Keratinocyte (primary cell): ENCODE measurements at regions not wholly inside any gene's neighbourhood (a gene's known extent, or its start where the extent isn't known, plus 50 kb on each side); places are given as distances from the start of the nearest gene placed in this dataset.

Source experiments
- DNase-seq: peaks from one replicate; pipeline ENCODE4 v3.0.0-alpha.2; 2011; ENCODE audit warnings: low read depth, missing footprints, low spot score
- FAIRE-seq: peaks from 2 replicates; lab custom pipeline; 2011; peaks lifted over from hg19 to GRCh38; lab: Jason Lieb, UNC
- H2AFZ ChIP-seq: 2 replicates; pipeline ENCODE4 v1.6.0; 2012; ENCODE audit warnings: low read length, control low read depth, inconsistent platforms; ENCODE audit not compliant: control insufficient read depth
- H3K27ac ChIP-seq: 2 replicates; pipeline ENCODE4 v1.5.1; 2011; ENCODE audit warnings: low read length; ENCODE audit not compliant: control insufficient read depth, insufficient read depth
- H3K27me3 ChIP-seq: 3 replicates; pipeline ENCODE4 v1.6.0; 2011; ENCODE audit warnings: low read length; ENCODE audit not compliant: control insufficient read depth, insufficient read depth; ENCODE audit errors: extremely low read depth
- H3K36me3 ChIP-seq, 2 experiments: 2 replicates in 1 of 2; 3 replicates in 1 of 2; pipeline ENCODE4 v1.5.1; 2011; ENCODE audit warnings: low read length in 2 of 2, mild to moderate bottlenecking in 1 of 2; ENCODE audit not compliant: control insufficient read depth in 2 of 2, insufficient read depth in 2 of 2; ENCODE audit errors: extremely low read depth in 1 of 2
- H3K4me1 ChIP-seq: 3 replicates; pipeline ENCODE4 v1.5.1; 2011; ENCODE audit warnings: low read length; ENCODE audit not compliant: control insufficient read depth, insufficient read depth; ENCODE audit errors: extremely low read depth
- H3K4me2 ChIP-seq: 3 replicates; pipeline ENCODE4 v1.6.0; 2011; ENCODE audit warnings: low read depth, low read length; ENCODE audit not compliant: control insufficient read depth, insufficient read depth; ENCODE audit errors: extremely low read depth
- H3K4me3 ChIP-seq, 3 experiments: fragments of 200-600 bp in 1 of 3; sonication (generic) in 1 of 3; 2 replicates in 2 of 3; 3 replicates in 1 of 3; pipeline ENCODE4 v1.5.1; 2011 to 2016; ENCODE audit warnings: low read length in 3 of 3, mild to moderate bottlenecking in 3 of 3, control low read depth in 2 of 3, inconsistent platforms in 1 of 3, low read depth in 1 of 3, mixed read lengths in 1 of 3, mixed run types in 1 of 3, moderate library complexity in 1 of 3; ENCODE audit not compliant: control insufficient read depth in 2 of 3, insufficient read depth in 2 of 3; ENCODE audit errors: extremely low read depth in 1 of 3
- H3K79me2 ChIP-seq: 2 replicates; pipeline ENCODE4 v1.6.0; 2012; ENCODE audit warnings: low read length; ENCODE audit not compliant: control insufficient read depth, insufficient read depth
- H3K9ac ChIP-seq: 3 replicates; pipeline ENCODE4 v1.6.0; 2011; ENCODE audit warnings: low read length; ENCODE audit not compliant: control insufficient read depth, insufficient read depth; ENCODE audit errors: extremely low read depth
- H3K9me1 ChIP-seq: 3 replicates; pipeline ENCODE4 v1.6.0; 2011; ENCODE audit warnings: low read length; ENCODE audit not compliant: control insufficient read depth, insufficient read depth; ENCODE audit errors: extremely low read depth
- H3K9me3 ChIP-seq: 2 replicates; pipeline ENCODE4 v1.5.1; 2012; ENCODE audit warnings: low read depth, low read length; ENCODE audit not compliant: control insufficient read depth
- H4K20me1 ChIP-seq: 3 replicates; pipeline ENCODE4 v1.6.0; 2011; ENCODE audit warnings: low read length; ENCODE audit not compliant: control insufficient read depth, insufficient read depth; ENCODE audit errors: extremely low read depth
- EZH2 ChIP-seq: IDR thresholded peaks from one replicate; pipeline ENCODE4 v1.6.1; 2012; ENCODE audit warnings: inconsistent platforms, mild to moderate bottlenecking, low read length, moderate library complexity
- dilution Hi-C: fragments of 300-500 bp; cut with MboI; formaldehyde crosslinking; loops from one replicate; pipeline ENCODE4 v1.7.0; 2020; ENCODE audit warnings: low sequenced_read_pairs; ENCODE audit not compliant: extremely low pct_ligation_motif_present
- TF ChIP-seq, protein P1 (sequence below), 3 experiments: IDR thresholded peaks in 1 of 3; conservative IDR thresholded peaks in 1 of 3; optimal IDR thresholded peaks in 1 of 3; 2 replicates in 2 of 3; 3 replicates in 1 of 3; pipeline versions ENCODE3 to v1.5.1; 2011; ENCODE audit warnings: low read length in 3 of 3, mild to moderate bottlenecking in 3 of 3, moderate library complexity in 2 of 3, control low read depth in 1 of 3, inconsistent platforms in 1 of 3; ENCODE audit not compliant: insufficient read depth in 2 of 3; ENCODE audit errors: extremely low read depth in 1 of 3

DNA sequence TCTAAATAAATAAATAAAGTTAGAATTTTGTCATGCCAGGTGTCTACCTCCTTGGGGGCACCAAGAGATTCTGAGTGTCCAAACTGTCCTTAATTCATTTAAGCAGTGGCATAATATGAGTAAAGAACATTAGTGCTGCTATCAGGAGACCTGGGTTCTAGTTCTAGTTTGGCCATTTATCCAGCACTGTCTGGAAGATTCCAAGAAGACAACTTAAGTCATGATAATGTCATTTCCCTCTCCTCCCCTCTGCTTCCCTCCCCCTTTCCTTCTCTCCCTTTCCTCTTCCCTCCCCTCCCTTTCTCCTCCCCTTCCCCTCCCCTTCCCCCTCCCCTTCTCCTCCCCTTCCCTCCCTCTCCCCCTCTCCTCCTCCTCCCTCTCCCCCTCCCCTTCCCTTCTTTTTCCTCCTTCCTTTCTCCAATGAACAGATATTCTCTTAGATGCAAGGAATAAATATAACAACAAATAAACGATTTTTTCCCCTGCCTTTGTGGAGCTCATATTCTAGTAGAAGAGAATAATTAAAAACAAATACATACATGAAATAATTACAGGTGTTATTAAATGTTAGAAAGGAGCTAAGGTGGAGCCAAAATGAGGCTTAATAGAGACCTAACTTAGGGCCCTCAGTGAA lies 90.8 kb downstream of the NMUR2 start:
- Histone ChIP-seq H3K4me3 (no peak overlapping the region), H3K36me3 (no peaks in the 10 kb centered on the region), H4K20me1 (no peaks in the 10 kb centered on the region), H3K9ac (no peak overlapping the region), H3K79me2 (no peaks in the 10 kb centered on the region), H3K27ac (no peak overlapping the region), H2AFZ (no peak overlapping the region), H3K4me2 (no peak overlapping the region), H3K9me1 (no peaks in the 10 kb centered on the region), H3K9me3 (no peaks in the 10 kb centered on the region), H3K27me3 (no peaks in the 10 kb centered on the region), H3K4me1 (no peaks in the 10 kb centered on the region)
- DNase-seq, result no peak
- no peak for TF ChIP-seq EZH2
- TF ChIP-seq, protein P1, sequence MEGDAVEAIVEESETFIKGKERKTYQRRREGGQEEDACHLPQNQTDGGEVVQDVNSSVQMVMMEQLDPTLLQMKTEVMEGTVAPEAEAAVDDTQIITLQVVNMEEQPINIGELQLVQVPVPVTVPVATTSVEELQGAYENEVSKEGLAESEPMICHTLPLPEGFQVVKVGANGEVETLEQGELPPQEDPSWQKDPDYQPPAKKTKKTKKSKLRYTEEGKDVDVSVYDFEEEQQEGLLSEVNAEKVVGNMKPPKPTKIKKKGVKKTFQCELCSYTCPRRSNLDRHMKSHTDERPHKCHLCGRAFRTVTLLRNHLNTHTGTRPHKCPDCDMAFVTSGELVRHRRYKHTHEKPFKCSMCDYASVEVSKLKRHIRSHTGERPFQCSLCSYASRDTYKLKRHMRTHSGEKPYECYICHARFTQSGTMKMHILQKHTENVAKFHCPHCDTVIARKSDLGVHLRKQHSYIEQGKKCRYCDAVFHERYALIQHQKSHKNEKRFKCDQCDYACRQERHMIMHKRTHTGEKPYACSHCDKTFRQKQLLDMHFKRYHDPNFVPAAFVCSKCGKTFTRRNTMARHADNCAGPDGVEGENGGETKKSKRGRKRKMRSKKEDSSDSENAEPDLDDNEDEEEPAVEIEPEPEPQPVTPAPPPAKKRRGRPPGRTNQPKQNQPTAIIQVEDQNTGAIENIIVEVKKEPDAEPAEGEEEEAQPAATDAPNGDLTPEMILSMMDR (optimal IDR thresholded peaks at IDR 0.05 in 1 of 3, IDR thresholded peaks at IDR 0.05 in 1 of 3, conservative IDR thresholded peaks at IDR 0.05 in 1 of 3; ENCODE audit: extremely low read depth in 1 of 3, insufficient read depth in 2 of 3, low read length in 3 of 3), result no peak
- no peak for FAIRE-seq
- dilution Hi-C loops, result no loop called here

GRCh38 chr5:152309926-152310450 lies 95.1 kb downstream of the NMUR2 start:
- Histone ChIP-seq H3K9me3 (no peaks in the 10 kb centered on the region), H4K20me1 (no peaks in the 10 kb centered on the region), H3K36me3 (no peaks in the 10 kb centered on the region), H3K4me3 (no peak overlapping the region), H3K9me1 (no peaks in the 10 kb centered on the region), H3K79me2 (no peaks in the 10 kb centered on the region), H3K9ac (no peak overlapping the region), H3K27ac (no peak overlapping the region), H3K4me2 (no peak overlapping the region), H2AFZ (no peak overlapping the region), H3K4me1 (no peaks in the 10 kb centered on the region), H3K27me3 (no peaks in the 10 kb centered on the region)
- TF ChIP-seq, protein P1 (optimal IDR thresholded peaks at IDR 0.05 in 1 of 3, IDR thresholded peaks at IDR 0.05 in 1 of 3, conservative IDR thresholded peaks at IDR 0.05 in 1 of 3; ENCODE audit: extremely low read depth in 1 of 3, insufficient read depth in 2 of 3, low read length in 3 of 3), result no peak
- FAIRE-seq (no peak), DNase-seq (no peak)
- dilution Hi-C loops, result no loop called here
